Ascending aorta (tissue), 2 donors: ENCODE measurements at regions not wholly inside any gene's neighbourhood (a gene's known extent, or its start where the extent isn't known, plus 50 kb on each side); places are given as distances from the start of the nearest gene placed in this dataset.

Experiments
- DNase-seq, 2 donors: peaks; one replicate each; pipeline ENCODE4 v3.0.0-alpha.2; 2019; ENCODE audit warnings: low spot score in 2 of 2
- H3K27ac ChIP-seq, 2 donors: fragments of 200-600 bp; sonication (generic); one replicate each; pipeline ENCODE4 v1.5.1; 2016 to 2017; ENCODE audit warnings: mild to moderate bottlenecking in 1 of 2
- H3K27me3 ChIP-seq: fragments of 200-600 bp; sonication (generic); one replicate; pipeline ENCODE4 v1.5.1; 2017
- H3K36me3 ChIP-seq, 2 donors: fragments of 200-600 bp; sonication (generic); one replicate each; pipeline ENCODE4 v1.5.1; 2016
- H3K4me1 ChIP-seq, 2 donors: fragments of 200-600 bp; sonication (generic); one replicate each; pipeline ENCODE4 v1.5.1; 2016 to 2017; ENCODE audit warnings: mild to moderate bottlenecking in 1 of 2
- H3K4me3 ChIP-seq, 2 donors: fragments of 200-600 bp; sonication (generic); one replicate each; pipeline ENCODE4 v1.5.1; 2016 to 2017; ENCODE audit warnings: mild to moderate bottlenecking in 1 of 2
- H3K9me3 ChIP-seq, 2 donors: fragments of 200-600 bp; sonication (generic); one replicate each; pipeline ENCODE4 v1.5.1; 2016
- intact Hi-C: fragments of 100-400 bp; cut with DNase I; formaldehyde crosslinking; loops from one replicate; pipeline ENCODE4 v1.15.1; 2023
- TF ChIP-seq, protein P1 (sequence below), 3 experiments: fragments of 200-600 bp in 2 of 3; fragments of 450-650 bp in 1 of 3; sonication (generic) in 2 of 3; IDR thresholded peaks; one replicate each; pipeline ENCODE4 v1.5.1; 2016 to 2019; ENCODE audit warnings: antibody characterized with exemption in 3 of 3, mild to moderate bottlenecking in 1 of 3, moderate library complexity in 1 of 3

- no peak overlapping the region for H3K4me3 ChIP-seq
- TF ChIP-seq, protein P1, sequence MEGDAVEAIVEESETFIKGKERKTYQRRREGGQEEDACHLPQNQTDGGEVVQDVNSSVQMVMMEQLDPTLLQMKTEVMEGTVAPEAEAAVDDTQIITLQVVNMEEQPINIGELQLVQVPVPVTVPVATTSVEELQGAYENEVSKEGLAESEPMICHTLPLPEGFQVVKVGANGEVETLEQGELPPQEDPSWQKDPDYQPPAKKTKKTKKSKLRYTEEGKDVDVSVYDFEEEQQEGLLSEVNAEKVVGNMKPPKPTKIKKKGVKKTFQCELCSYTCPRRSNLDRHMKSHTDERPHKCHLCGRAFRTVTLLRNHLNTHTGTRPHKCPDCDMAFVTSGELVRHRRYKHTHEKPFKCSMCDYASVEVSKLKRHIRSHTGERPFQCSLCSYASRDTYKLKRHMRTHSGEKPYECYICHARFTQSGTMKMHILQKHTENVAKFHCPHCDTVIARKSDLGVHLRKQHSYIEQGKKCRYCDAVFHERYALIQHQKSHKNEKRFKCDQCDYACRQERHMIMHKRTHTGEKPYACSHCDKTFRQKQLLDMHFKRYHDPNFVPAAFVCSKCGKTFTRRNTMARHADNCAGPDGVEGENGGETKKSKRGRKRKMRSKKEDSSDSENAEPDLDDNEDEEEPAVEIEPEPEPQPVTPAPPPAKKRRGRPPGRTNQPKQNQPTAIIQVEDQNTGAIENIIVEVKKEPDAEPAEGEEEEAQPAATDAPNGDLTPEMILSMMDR (IDR thresholded peaks at IDR 0.05), result no peak
- intact Hi-C loops, result no loop called here
Observed at GRCh38 chr14:25868521-25869314, 729.1 kb downstream of the NOVA1 start.

GRCh38 chr14:25861406-25861805 is 736.4 kb downstream of the NOVA1 start:
- Histone ChIP-seq H3K4me3 (no peak overlapping the region), H3K4me1 (no peaks in the 10 kb centered on the region), H3K9me3 (no peaks in the 10 kb centered on the region), H3K27ac (no peak overlapping the region), H3K36me3 (no peaks in the 10 kb centered on the region), H3K27me3 (no peaks in the 10 kb centered on the region)
- TF ChIP-seq, protein P1 (IDR thresholded peaks at IDR 0.05), result no peak
- DNase-seq, result no peak
- intact Hi-C loops, result no loop called here

More at GRCh38 chr14:25868521-25869314, 729.1 kb downstream of the NOVA1 start:
- Histone ChIP-seq H3K36me3 (no peaks in the 10 kb centered on the region), H3K27me3 (no peaks in the 10 kb centered on the region), H3K4me1 (no peaks in the 10 kb centered on the region), H3K27ac (no peak overlapping the region), H3K9me3 (no peaks in the 10 kb centered on the region)
- no peak for DNase-seq

- Histone ChIP-seq H3K27ac (no peak overlapping the region), H3K9me3 (no peaks in the 10 kb centered on the region), H3K36me3 (no peaks in the 10 kb centered on the region), H3K4me3 (no peak overlapping the region), H3K4me1 (no peaks in the 10 kb centered on the region), H3K27me3 (no peaks in the 10 kb centered on the region)
- TF ChIP-seq, protein P1 (IDR thresholded peaks at IDR 0.05), result no peak
- DNase-seq, result no peak
- intact Hi-C loops, result no loop called here
Observed at GRCh38 chr14:25848601-25849000, 749.2 kb downstream of the NOVA1 start.

DNA sequence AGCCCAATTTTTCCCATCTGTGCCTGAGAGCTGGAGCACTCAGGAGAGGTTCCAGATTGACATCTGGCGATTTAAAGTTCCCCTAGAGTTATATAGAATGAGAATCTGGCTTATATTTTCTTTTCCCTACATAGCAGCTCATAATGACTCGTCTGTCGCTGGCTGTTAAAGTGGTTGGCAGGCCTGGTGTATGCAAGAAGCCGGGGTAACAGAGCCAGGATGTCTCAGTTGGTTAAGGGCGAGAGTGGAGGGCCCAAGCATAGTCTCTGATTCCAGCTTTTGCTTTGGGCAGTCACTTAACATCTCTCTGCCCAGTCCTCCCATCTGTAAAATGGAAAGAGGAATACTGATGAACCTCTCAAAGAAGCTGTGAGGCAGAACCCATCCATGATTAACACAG is 751.6 kb downstream of the NOVA1 start:
- H3K4me1 ChIP-seq, result no peaks in the 10 kb centered on the region
- intact Hi-C loops, result no loop called here
- no peaks in the 10 kb centered on the region for H3K9me3 ChIP-seq
- no peak overlapping the region for H3K4me3 ChIP-seq
- TF ChIP-seq, protein P1 (IDR thresholded peaks at IDR 0.05), result no peak
- H3K27me3 ChIP-seq, result no peaks in the 10 kb centered on the region
- no peak for DNase-seq
- no peaks in the 10 kb centered on the region for H3K36me3 ChIP-seq
- no peak overlapping the region for H3K27ac ChIP-seq

- no peaks in the 10 kb centered on the region for H3K9me3 ChIP-seq
- H3K27ac ChIP-seq, result no peak overlapping the region
- intact Hi-C loops, result no loop called here
- no peaks in the 10 kb centered on the region for H3K4me1 ChIP-seq
- TF ChIP-seq, protein P1 (IDR thresholded peaks at IDR 0.05), result no peak
- no peaks in the 10 kb centered on the region for H3K36me3 ChIP-seq
- H3K27me3 ChIP-seq, result no peaks in the 10 kb centered on the region
- H3K4me3 ChIP-seq, result no peak overlapping the region
- no peak for DNase-seq
Observed at GRCh38 chr14:25843481-25844470, 754.1 kb downstream of the NOVA1 start.
